RWPE1 (cell line): ENCODE measurements at regions not wholly inside any gene's neighbourhood (a gene's known extent, or its start where the extent isn't known, plus 50 kb on each side); places are given as distances from the start of the nearest gene placed in this dataset.

Experiments
- CTCF ChIA-PET: fragments of 350-600 bp; sonication (Branson Sonifier 250); formaldehyde crosslinking; extraction: SDS; loops from one replicate; lab custom pipeline; 2021; lab: Yijun Ruan, JAX
- POLR2A ChIA-PET: fragments of 400-600 bp; formaldehyde crosslinking; extraction: SDS; loops from one replicate; lab custom pipeline; 2020; ENCODE audit warnings: antibody characterized with exemption; ENCODE audit not compliant: low non-redundant PET; lab: Yijun Ruan, JAX
- DNase-seq: peaks from one replicate; pipeline ENCODE4 v3.0.0; 2012; ENCODE audit warnings: low spot score
- H3K27ac ChIP-seq: fragments of 450-650 bp; 2 replicates; pipeline ENCODE4 v1.5.1; 2017
- CTCF ChIP-seq: fragments of 450-650 bp; conservative IDR thresholded peaks from 2 replicates; pipeline ENCODE4 v1.5.1; 2017; ENCODE audit warnings: low read depth, mild to moderate bottlenecking

- no peak overlapping the region for H3K27ac ChIP-seq
- CTCF ChIA-PET: interaction anchor here (0.7 kb wide), 1 partner anchor 257 kb away, joined by 3 read pairs; no protein-coding TSS in a partner anchor
- POLR2A ChIA-PET: no interaction called here
- DNase-seq: no peak
- TF ChIP-seq CTCF: no peak
These were observed 570.5 kb upstream of the SOX11 start for GRCh38 chr2:5121642-5122041.

GRCh38 chr2:5123582-5124196 is 568.5 kb upstream of the SOX11 start:
- no peak for DNase-seq
- no peak overlapping the region for H3K27ac ChIP-seq
- ChIA-PET POLR2A (no interaction called here), CTCF (no interaction called here)
- no peak for TF ChIP-seq CTCF

GRCh38 chr2:5125017-5125730 is 567.0 kb upstream of the SOX11 start:
- CTCF ChIA-PET: no interaction called here
- TF ChIP-seq CTCF: no peak
- no peak overlapping the region for H3K27ac ChIP-seq
- no peak for DNase-seq
- POLR2A ChIA-PET: no interaction called here

- ChIA-PET POLR2A (no interaction called here), CTCF (no interaction called here)
- TF ChIP-seq CTCF: no peak
- DNase-seq: no peak
- no peak overlapping the region for H3K27ac ChIP-seq
These were observed 559.9 kb upstream of the SOX11 start for GRCh38 chr2:5132281-5132680.

- CTCF ChIA-PET: no interaction called here
- no peak overlapping the region for H3K27ac ChIP-seq
- peak; percentile 42 for DNase-seq
- no peak for TF ChIP-seq CTCF
- POLR2A ChIA-PET: no interaction called here
These were observed 551.8 kb upstream of the SOX11 start for GRCh38 chr2:5140347-5140746.

GRCh38 chr2:5144159-5144558 is 548.0 kb upstream of the SOX11 start:
- H3K27ac ChIP-seq: no peak overlapping the region
- no peak for DNase-seq
- ChIA-PET POLR2A (no interaction called here), CTCF (no interaction called here)
- TF ChIP-seq CTCF: no peak
